Epithelial cell of esophagus (primary cell): ENCODE measurements at regions not wholly inside any gene's neighbourhood (a gene's known extent, or its start where the extent isn't known, plus 50 kb on each side); places are given as distances from the start of the nearest gene placed in this dataset.

Source experiments
- DNase-seq: peaks from one replicate; pipeline ENCODE4 v3.0.0; 2010; ENCODE audit warnings: low read depth
- H3K4me3 ChIP-seq: 2 replicates; pipeline ENCODE4 v1.5.1; 2011; ENCODE audit warnings: mild to moderate bottlenecking, low read length, control low read depth
- TF ChIP-seq, protein P1 (sequence below): IDR thresholded peaks from 2 replicates; pipeline ENCODE4 v1.5.1; 2011; ENCODE audit warnings: low read depth, mild to moderate bottlenecking, low read length, control low read depth, inconsistent platforms; ENCODE audit not compliant: insufficient read depth; ENCODE audit errors: missing control alignments

DNA sequence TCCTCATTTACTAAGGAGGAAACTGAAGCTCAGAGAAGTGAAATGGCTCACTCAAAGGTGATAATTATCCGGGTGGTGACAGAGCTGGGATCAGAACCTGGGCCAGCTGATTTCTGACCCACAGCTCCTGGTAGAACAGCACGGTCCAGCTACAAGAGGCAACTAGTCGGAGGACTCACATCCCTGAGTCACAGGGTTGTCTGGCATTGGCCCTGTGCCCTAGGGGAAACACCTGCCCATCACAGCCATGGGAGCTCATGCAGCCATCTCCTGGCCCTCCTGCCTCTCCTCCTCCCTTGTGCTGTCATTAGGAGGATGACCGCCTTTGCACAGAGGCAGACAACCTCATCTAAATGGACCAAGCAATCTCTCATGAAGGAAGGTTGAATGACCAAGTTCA, 115.2 kb upstream of the TSPAN5 start:
- no peak overlapping the region for H3K4me3 ChIP-seq
- DNase-seq = peak; percentile 86

DNA sequence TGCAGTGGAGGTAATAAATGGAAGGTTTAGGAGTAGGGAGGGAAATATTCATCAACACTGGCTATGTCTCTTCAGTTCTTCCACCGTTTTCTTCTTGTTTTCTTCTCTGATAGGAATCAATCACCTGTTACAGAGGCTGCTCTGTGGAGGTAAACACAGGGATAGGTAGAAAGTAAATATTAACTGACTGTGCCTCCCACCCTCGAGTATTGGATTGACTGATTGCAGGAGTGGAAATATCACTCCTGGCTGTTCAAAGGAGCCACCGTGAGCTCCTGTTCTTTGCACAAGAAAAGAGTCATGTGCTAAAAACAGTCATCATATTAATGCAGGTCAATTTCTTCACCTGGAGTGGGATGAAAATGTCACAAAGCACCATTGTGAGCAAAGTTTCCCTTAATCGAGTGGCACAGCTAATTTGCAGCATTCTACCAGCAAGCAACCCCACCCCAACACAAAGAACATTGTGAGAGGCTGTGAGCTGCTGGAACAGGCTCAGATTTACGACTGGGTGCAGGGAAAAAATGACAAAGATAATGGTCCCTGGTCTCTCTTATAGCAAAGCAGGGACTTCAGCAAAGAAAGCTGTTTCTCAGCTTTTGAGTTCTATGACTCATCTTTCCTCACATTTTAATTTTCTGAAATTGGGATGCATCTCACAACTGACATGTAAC, 113.7 kb upstream of the TSPAN5 start:
- DNase-seq = no peak
- no peak overlapping the region for H3K4me3 ChIP-seq
- TF ChIP-seq, protein P1, sequence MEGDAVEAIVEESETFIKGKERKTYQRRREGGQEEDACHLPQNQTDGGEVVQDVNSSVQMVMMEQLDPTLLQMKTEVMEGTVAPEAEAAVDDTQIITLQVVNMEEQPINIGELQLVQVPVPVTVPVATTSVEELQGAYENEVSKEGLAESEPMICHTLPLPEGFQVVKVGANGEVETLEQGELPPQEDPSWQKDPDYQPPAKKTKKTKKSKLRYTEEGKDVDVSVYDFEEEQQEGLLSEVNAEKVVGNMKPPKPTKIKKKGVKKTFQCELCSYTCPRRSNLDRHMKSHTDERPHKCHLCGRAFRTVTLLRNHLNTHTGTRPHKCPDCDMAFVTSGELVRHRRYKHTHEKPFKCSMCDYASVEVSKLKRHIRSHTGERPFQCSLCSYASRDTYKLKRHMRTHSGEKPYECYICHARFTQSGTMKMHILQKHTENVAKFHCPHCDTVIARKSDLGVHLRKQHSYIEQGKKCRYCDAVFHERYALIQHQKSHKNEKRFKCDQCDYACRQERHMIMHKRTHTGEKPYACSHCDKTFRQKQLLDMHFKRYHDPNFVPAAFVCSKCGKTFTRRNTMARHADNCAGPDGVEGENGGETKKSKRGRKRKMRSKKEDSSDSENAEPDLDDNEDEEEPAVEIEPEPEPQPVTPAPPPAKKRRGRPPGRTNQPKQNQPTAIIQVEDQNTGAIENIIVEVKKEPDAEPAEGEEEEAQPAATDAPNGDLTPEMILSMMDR = no peak

More for the DNA sequence above, 115.2 kb upstream of the TSPAN5 start:
- TF ChIP-seq, protein P1 = no peak

DNA sequence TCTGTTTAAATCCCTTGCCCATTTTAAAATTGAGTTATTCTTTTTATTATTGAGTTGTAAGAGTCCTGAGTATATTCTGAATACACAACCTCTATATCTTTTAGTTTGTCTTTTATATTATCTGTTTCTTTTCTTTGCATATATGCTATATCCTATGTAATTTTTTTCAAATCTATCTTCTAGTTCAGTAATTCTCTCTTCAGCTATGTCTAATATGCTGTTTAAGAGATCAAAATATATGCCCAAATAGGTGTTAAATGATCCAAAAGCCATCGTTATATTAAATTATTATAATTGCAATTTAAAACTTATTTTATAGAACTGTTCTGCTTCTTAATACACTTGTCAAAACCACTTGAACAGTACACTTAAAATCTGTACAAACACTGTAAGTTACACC, 107.4 kb upstream of the TSPAN5 start:
- no peak overlapping the region for H3K4me3 ChIP-seq
- DNase-seq = no peak
- TF ChIP-seq, protein P1 = no peak

DNA sequence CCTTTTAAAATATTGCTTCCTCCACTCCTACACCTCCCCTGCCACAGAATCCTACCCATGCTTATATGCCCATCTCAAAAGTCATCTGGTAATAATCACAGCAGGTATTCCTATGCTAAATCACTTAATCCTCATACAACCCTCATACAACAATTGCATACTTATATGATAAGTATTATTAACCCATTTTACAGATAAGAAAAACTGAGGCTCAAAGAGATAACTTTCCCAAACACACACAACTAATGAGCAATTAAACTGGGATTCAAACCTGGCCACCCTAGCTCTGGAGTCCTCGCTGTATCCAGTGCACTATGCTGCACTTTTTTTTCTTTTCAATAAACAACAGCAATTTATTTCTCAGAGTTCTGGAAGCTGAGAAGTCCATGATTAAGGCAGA, 99.8 kb upstream of the TSPAN5 start:
- H3K4me3 ChIP-seq = no peak overlapping the region
- DNase-seq = no peak
- TF ChIP-seq, protein P1 = no peak

DNA sequence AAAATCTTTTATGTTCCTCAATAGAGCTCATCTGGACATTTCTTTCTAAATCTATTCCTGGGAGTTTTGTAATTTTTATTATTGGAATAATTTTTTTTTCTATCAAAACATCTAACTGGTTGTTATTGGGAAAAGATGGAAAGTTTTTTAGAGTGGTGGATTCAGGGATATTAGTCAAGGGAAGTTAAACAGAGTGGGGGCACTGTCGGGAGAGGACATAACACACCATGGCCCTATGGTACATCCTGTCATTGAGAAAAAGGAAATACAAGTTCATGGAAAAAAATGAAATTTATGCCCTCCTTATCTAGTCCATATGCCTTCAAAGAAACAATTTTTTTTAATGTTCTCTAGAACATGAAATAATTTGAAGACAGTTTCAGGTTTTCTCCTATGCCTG, 96.3 kb upstream of the TSPAN5 start:
- TF ChIP-seq, protein P1 = no peak
- no peak overlapping the region for H3K4me3 ChIP-seq
- no peak for DNase-seq

DNA sequence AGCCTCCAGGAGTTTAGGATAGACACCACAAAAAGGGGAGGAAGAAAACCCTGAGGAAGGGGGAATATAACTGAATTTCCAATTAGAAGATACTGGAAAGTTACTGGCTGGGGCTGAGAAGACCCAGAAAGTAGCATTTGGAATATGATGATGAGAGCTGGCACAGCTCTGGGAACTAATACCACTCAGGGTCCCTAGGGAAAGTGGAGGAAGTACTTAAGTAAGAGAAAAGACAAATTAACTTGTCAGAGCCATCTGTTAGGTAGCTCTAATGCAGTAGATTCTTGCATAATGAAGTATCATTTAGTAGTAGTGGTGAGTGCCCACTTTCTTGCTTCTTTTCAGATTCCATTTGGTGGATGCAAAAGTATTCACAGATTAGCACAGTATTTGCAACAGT, 90.8 kb upstream of the TSPAN5 start:
- TF ChIP-seq, protein P1 = no peak
- DNase-seq = no peak

DNA sequence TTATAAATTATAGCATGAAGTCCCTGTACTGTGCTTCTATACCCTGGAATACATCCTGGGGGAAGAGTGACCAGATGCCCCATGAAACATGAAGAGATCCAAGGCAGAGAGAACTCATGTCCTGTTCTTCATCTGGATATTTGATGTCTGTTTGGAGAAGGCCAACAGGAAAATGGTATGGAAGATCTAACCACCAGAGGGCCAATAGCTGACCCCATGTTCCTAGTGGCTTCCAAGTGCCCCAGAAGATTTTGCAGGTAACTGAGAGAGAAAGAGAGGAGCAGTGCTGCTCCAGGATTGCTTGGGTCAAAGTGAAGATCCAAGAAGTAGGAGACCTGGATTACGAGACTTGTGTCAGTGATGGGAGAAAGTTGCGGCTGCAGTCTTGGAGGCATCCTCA, 90.2 kb upstream of the TSPAN5 start:
- TF ChIP-seq, protein P1 = no peak
- no peak overlapping the region for H3K4me3 ChIP-seq
- no peak for DNase-seq

More for the DNA sequence above, 90.8 kb upstream of the TSPAN5 start:
- no peak overlapping the region for H3K4me3 ChIP-seq
